ENCODE measurements at regions not wholly inside any gene's neighbourhood (a gene's known extent, or its start where the extent isn't known, plus 50 kb on each side); places are given as distances from the start of the nearest gene placed in this dataset.

GRCh38 chr3:28081533-28081947 lies 159.9 kb upstream of the CMC1 start:
- H3K18ac ChIP-seq (ENCODE audit: low read depth in 1 of 2, low read length in 2 of 2): no peak overlapping the region
- H3K9me3 ChIP-seq (ENCODE audit: control insufficient read depth, low read length): no peaks in the 10 kb centered on the region
- H3K27ac ChIP-seq (ENCODE audit: low read length, poor library complexity, severe bottlenecking): no peak overlapping the region
- H3K4me1 ChIP-seq (ENCODE audit: control insufficient read depth, insufficient read depth, low read depth, low read length): no peaks in the 10 kb centered on the region
- H3K14ac ChIP-seq (ENCODE audit: low read length in 2 of 2): no peak overlapping the region
- H3K4me3 ChIP-seq (ENCODE audit: insufficient read depth in 1 of 2, low read depth in 1 of 2, low read length in 2 of 2): no peak overlapping the region
- no peak overlapping the region for H4K8ac ChIP-seq (ENCODE audit: low read length)
- H3K27me3 ChIP-seq (ENCODE audit: control insufficient read depth in 1 of 2, insufficient read depth in 1 of 2, low read length in 2 of 2): no peaks in the 10 kb centered on the region
- no peaks in the 10 kb centered on the region for H3K79me1 ChIP-seq (replicated peaks; ENCODE audit: low read length, poor library complexity, severe bottlenecking)
- H3K4ac ChIP-seq (ENCODE audit: low read depth in 1 of 2, low read length in 2 of 2): no peak overlapping the region
- H2BK5ac ChIP-seq (ENCODE audit: low read depth, low read length, poor library complexity, severe bottlenecking): no peak overlapping the region
- H3K9ac ChIP-seq (ENCODE audit: low read length): no peak overlapping the region
- H2BK12ac ChIP-seq (ENCODE audit: low read length in 2 of 2): no peak overlapping the region
- no peak overlapping the region for H2BK15ac ChIP-seq (ENCODE audit: low read depth, poor library complexity, severe bottlenecking)
- no peak overlapping the region for H2AFZ ChIP-seq (ENCODE audit: low read depth, low read length)
- no peak overlapping the region for H4K91ac ChIP-seq (ENCODE audit: low read length)
- WGBS: 67% methylated on average over 2 of the region's 2 CpGs
- H3K4me2 ChIP-seq (ENCODE audit: low read length, poor library complexity, severe bottlenecking): no peak overlapping the region
- H3K23ac ChIP-seq (ENCODE audit: low read length in 2 of 2): no peak overlapping the region
- DNase-seq: no peak
- no peak overlapping the region for H2AK5ac ChIP-seq (ENCODE audit: low read length, severe bottlenecking)
- no peak overlapping the region for H2BK120ac ChIP-seq (ENCODE audit: low read depth, low read length)
- H3K36me3 ChIP-seq (ENCODE audit: control insufficient read depth in 1 of 2, insufficient read depth in 2 of 2, low read depth in 1 of 2, low read length in 2 of 2): no peaks in the 10 kb centered on the region

DNA sequence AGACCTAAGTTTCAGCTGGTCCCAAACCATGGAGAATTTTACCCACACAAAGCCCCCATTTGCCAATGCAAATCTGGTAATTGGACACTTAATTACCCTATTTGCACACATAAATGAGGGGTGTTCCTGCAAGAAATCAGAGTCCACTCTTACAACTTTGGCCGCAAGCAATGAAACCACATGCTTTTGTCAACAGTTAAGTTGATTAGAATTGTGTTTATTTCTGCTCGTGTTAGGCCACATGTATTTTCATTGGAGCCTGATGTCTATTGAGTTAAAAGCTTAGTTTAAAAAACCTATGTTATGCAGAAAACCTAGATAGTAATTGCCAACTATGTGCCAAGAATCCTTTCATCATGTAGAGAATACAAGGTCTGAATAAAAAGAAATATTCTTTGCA lies 153.8 kb upstream of the CMC1 start:
- 97% methylated on average over 2 of the region's 2 CpGs for WGBS
- Histone ChIP-seq H3K23ac (ENCODE audit: low read length in 2 of 2) (no peak overlapping the region), H4K91ac (ENCODE audit: low read length) (no peak overlapping the region), H3K4me3 (ENCODE audit: insufficient read depth in 1 of 2, low read depth in 1 of 2, low read length in 2 of 2) (no peak overlapping the region), H3K4me2 (ENCODE audit: low read length, poor library complexity, severe bottlenecking) (no peak overlapping the region), H3K27me3 (ENCODE audit: control insufficient read depth in 1 of 2, insufficient read depth in 1 of 2, low read length in 2 of 2) (no peaks in the 10 kb centered on the region), H3K18ac (ENCODE audit: low read depth in 1 of 2, low read length in 2 of 2) (no peak overlapping the region), H3K27ac (ENCODE audit: low read length, poor library complexity, severe bottlenecking) (no peak overlapping the region), H4K8ac (ENCODE audit: low read length) (no peak overlapping the region), H2BK15ac (ENCODE audit: low read depth, poor library complexity, severe bottlenecking) (no peak overlapping the region), H3K4ac (ENCODE audit: low read depth in 1 of 2, low read length in 2 of 2) (no peak overlapping the region), H2AK5ac (ENCODE audit: low read length, severe bottlenecking) (no peak overlapping the region), H2BK120ac (ENCODE audit: low read depth, low read length) (no peak overlapping the region), H3K79me1 (replicated peaks; ENCODE audit: low read length, poor library complexity, severe bottlenecking) (no peaks in the 10 kb centered on the region), H3K36me3 (ENCODE audit: control insufficient read depth in 1 of 2, insufficient read depth in 2 of 2, low read depth in 1 of 2, low read length in 2 of 2) (no peaks in the 10 kb centered on the region), H2BK12ac (ENCODE audit: low read length in 2 of 2) (no peak overlapping the region), H3K14ac (ENCODE audit: low read length in 2 of 2) (no peak overlapping the region), H2BK5ac (ENCODE audit: low read depth, low read length, poor library complexity, severe bottlenecking) (no peak overlapping the region), H2AFZ (ENCODE audit: low read depth, low read length) (no peak overlapping the region), H3K9me3 (ENCODE audit: control insufficient read depth, low read length) (no peaks in the 10 kb centered on the region), H3K9ac (ENCODE audit: low read length) (no peak overlapping the region), H3K4me1 (ENCODE audit: control insufficient read depth, insufficient read depth, low read depth, low read length) (no peaks in the 10 kb centered on the region)
- no peak for DNase-seq

- Histone ChIP-seq H3K9me3 (ENCODE audit: control insufficient read depth, low read length) (peaks cover 9% of the 10 kb centered on the region), H3K18ac (ENCODE audit: low read depth in 1 of 2, low read length in 2 of 2) (no peak overlapping the region), H3K27me3 (ENCODE audit: control insufficient read depth in 1 of 2, insufficient read depth in 1 of 2, low read length in 2 of 2) (no peaks in the 10 kb centered on the region), H2BK5ac (ENCODE audit: low read depth, low read length, poor library complexity, severe bottlenecking) (no peak overlapping the region), H2AFZ (ENCODE audit: low read depth, low read length) (no peak overlapping the region), H3K36me3 (ENCODE audit: control insufficient read depth in 1 of 2, insufficient read depth in 2 of 2, low read depth in 1 of 2, low read length in 2 of 2) (no peaks in the 10 kb centered on the region), H3K14ac (ENCODE audit: low read length in 2 of 2) (no peak overlapping the region), H3K27ac (ENCODE audit: low read length, poor library complexity, severe bottlenecking) (no peak overlapping the region), H4K8ac (ENCODE audit: low read length) (no peak overlapping the region), H3K4me3 (ENCODE audit: insufficient read depth in 1 of 2, low read depth in 1 of 2, low read length in 2 of 2) (no peak overlapping the region), H3K4ac (ENCODE audit: low read depth in 1 of 2, low read length in 2 of 2) (no peak overlapping the region), H3K4me2 (ENCODE audit: low read length, poor library complexity, severe bottlenecking) (no peak overlapping the region), H2BK15ac (ENCODE audit: low read depth, poor library complexity, severe bottlenecking) (no peak overlapping the region), H3K4me1 (ENCODE audit: control insufficient read depth, insufficient read depth, low read depth, low read length) (no peaks in the 10 kb centered on the region), H4K91ac (ENCODE audit: low read length) (no peak overlapping the region), H3K23ac (ENCODE audit: low read length in 2 of 2) (no peak overlapping the region), H2AK5ac (ENCODE audit: low read length, severe bottlenecking) (no peak overlapping the region), H3K9ac (ENCODE audit: low read length) (no peak overlapping the region), H3K79me1 (replicated peaks; ENCODE audit: low read length, poor library complexity, severe bottlenecking) (no peaks in the 10 kb centered on the region), H2BK120ac (ENCODE audit: low read depth, low read length) (no peak overlapping the region), H2BK12ac (ENCODE audit: low read length in 2 of 2) (no peak overlapping the region)
- WGBS: 79% methylated on average over 5 of the region's 7 CpGs
- no peak for DNase-seq
Observed at GRCh38 chr3:28088811-28089526, 152.4 kb upstream of the CMC1 start.

GRCh38 chr3:28089527-28089897 lies 151.9 kb upstream of the CMC1 start:
- H3K9me3 ChIP-seq (ENCODE audit: control insufficient read depth, low read length): peaks cover 9% of the 10 kb centered on the region
- H4K8ac ChIP-seq (ENCODE audit: low read length): no peak overlapping the region
- H3K4ac ChIP-seq (ENCODE audit: low read depth in 1 of 2, low read length in 2 of 2): no peak overlapping the region
- H4K91ac ChIP-seq (ENCODE audit: low read length): no peak overlapping the region
- no peak overlapping the region for H3K4me3 ChIP-seq (ENCODE audit: insufficient read depth in 1 of 2, low read depth in 1 of 2, low read length in 2 of 2)
- H3K27me3 ChIP-seq (ENCODE audit: control insufficient read depth in 1 of 2, insufficient read depth in 1 of 2, low read length in 2 of 2): no peaks in the 10 kb centered on the region
- no peak overlapping the region for H2BK5ac ChIP-seq (ENCODE audit: low read depth, low read length, poor library complexity, severe bottlenecking)
- H3K27ac ChIP-seq (ENCODE audit: low read length, poor library complexity, severe bottlenecking): no peak overlapping the region
- H3K18ac ChIP-seq (ENCODE audit: low read depth in 1 of 2, low read length in 2 of 2): no peak overlapping the region
- no peak overlapping the region for H3K14ac ChIP-seq (ENCODE audit: low read length in 2 of 2)
- H2BK15ac ChIP-seq (ENCODE audit: low read depth, poor library complexity, severe bottlenecking): no peak overlapping the region
- no peaks in the 10 kb centered on the region for H3K4me1 ChIP-seq (ENCODE audit: control insufficient read depth, insufficient read depth, low read depth, low read length)
- H2BK120ac ChIP-seq (ENCODE audit: low read depth, low read length): no peak overlapping the region
- no peak overlapping the region for H3K4me2 ChIP-seq (ENCODE audit: low read length, poor library complexity, severe bottlenecking)
- H3K9ac ChIP-seq (ENCODE audit: low read length): no peak overlapping the region
- no peaks in the 10 kb centered on the region for H3K36me3 ChIP-seq (ENCODE audit: control insufficient read depth in 1 of 2, insufficient read depth in 2 of 2, low read depth in 1 of 2, low read length in 2 of 2)
- DNase-seq: no peak
- no peak overlapping the region for H3K23ac ChIP-seq (ENCODE audit: low read length in 2 of 2)
- H2AFZ ChIP-seq (ENCODE audit: low read depth, low read length): no peak overlapping the region
- H2AK5ac ChIP-seq (ENCODE audit: low read length, severe bottlenecking): no peak overlapping the region
- H3K79me1 ChIP-seq (replicated peaks; ENCODE audit: low read length, poor library complexity, severe bottlenecking): no peaks in the 10 kb centered on the region
- WGBS: 88% methylated on average over 1 of the region's 2 CpGs
- H2BK12ac ChIP-seq (ENCODE audit: low read length in 2 of 2): no peak overlapping the region
